ENCODE measurements at regions not wholly inside any gene's neighbourhood (a gene's known extent, or its start where the extent isn't known, plus 50 kb on each side); places are given as distances from the start of the nearest gene placed in this dataset.

DNA sequence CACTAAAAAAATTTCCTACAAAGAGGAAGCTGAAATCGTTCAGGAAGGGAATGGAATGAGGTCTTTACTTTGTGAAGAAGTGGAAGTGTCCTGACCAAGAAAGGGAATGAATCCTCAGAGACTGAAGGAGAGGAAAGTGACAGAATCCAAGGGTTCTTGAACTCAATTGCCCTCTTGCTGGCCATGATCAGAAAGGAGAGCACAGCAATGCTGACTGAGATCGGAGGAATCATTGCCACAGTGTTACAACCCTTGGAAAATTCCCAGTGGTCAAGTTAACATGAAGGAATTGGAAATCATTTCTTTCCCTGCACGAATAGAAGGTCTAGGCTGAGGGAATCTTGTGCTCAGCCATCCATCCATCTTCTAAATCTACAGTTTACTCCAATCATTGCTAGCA lies 190.0 kb upstream of the NEIL3 start:
- no peaks in the 10 kb centered on the region for H3F3A ChIP-seq (ENCODE audit: control insufficient read depth, insufficient read depth)
- TF ChIP-seq, protein P1, sequence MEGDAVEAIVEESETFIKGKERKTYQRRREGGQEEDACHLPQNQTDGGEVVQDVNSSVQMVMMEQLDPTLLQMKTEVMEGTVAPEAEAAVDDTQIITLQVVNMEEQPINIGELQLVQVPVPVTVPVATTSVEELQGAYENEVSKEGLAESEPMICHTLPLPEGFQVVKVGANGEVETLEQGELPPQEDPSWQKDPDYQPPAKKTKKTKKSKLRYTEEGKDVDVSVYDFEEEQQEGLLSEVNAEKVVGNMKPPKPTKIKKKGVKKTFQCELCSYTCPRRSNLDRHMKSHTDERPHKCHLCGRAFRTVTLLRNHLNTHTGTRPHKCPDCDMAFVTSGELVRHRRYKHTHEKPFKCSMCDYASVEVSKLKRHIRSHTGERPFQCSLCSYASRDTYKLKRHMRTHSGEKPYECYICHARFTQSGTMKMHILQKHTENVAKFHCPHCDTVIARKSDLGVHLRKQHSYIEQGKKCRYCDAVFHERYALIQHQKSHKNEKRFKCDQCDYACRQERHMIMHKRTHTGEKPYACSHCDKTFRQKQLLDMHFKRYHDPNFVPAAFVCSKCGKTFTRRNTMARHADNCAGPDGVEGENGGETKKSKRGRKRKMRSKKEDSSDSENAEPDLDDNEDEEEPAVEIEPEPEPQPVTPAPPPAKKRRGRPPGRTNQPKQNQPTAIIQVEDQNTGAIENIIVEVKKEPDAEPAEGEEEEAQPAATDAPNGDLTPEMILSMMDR (IDR thresholded peaks at IDR 0.05; ENCODE audit: low read depth, low read length, poor library complexity, severe bottlenecking), result no peak
- no peak for TF ChIP-seq EZH2phosphoT487 (IDR thresholded peaks at IDR 0.05; ENCODE audit: borderline replicate concordance, low read length)
- no peak overlapping the region for H3K27ac ChIP-seq (ENCODE audit: low read depth, low read length)
- H3K27me3 ChIP-seq (ENCODE audit: control insufficient read depth, low read length), result no peaks in the 10 kb centered on the region
- no peak overlapping the region for H3K4me2 ChIP-seq (ENCODE audit: low read length)
- no peaks in the 10 kb centered on the region for H3K9me2 ChIP-seq (replicated peaks; ENCODE audit: control insufficient read depth, low read length)
- no peaks in the 10 kb centered on the region for H3K4me1 ChIP-seq (ENCODE audit: control insufficient read depth, low read length)
- no peaks in the 10 kb centered on the region for H3K79me2 ChIP-seq (ENCODE audit: control insufficient read depth, low read length)
- H3K4me3 ChIP-seq (ENCODE audit: low read length), result no peak overlapping the region
- H3K36me3 ChIP-seq (ENCODE audit: control insufficient read depth, low read length), result no peaks in the 10 kb centered on the region
- no peaks in the 10 kb centered on the region for H3K9me3 ChIP-seq (ENCODE audit: control insufficient read depth, insufficient read depth, low read length)
- no peaks in the 10 kb centered on the region for H4K20me1 ChIP-seq (ENCODE audit: control insufficient read depth, insufficient read depth, low read depth, low read length)

DNA sequence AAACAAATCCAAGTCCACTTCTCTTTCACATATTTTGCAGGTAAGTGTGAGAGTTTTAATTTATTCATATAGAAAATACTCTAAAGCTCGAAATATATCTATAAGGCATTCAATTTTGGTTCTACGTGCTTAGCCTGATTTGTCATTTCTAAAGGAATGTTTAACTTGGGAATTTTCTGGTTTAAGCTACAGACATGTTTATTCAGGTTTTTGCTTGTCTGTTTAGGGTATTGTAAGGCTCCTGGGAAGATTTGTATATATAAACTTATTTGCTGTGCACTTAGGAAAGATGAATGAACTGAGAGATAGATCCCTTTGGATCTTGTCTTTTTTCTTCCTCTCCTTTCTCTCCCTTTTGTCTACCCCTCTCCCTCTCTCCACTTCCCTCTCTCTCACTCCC lies 185.9 kb upstream of the NEIL3 start:
- no peak overlapping the region for H3K4me2 ChIP-seq (ENCODE audit: low read length)
- TF ChIP-seq, protein P1 (IDR thresholded peaks at IDR 0.05; ENCODE audit: low read depth, low read length, poor library complexity, severe bottlenecking), result no peak
- no peak for TF ChIP-seq EZH2phosphoT487 (IDR thresholded peaks at IDR 0.05; ENCODE audit: borderline replicate concordance, low read length)
- no peaks in the 10 kb centered on the region for H3K27me3 ChIP-seq (ENCODE audit: control insufficient read depth, low read length)
- no peaks in the 10 kb centered on the region for H3K36me3 ChIP-seq (ENCODE audit: control insufficient read depth, low read length)
- H3K4me1 ChIP-seq (ENCODE audit: control insufficient read depth, low read length), result peaks cover 13% of the 10 kb centered on the region
- H3K4me3 ChIP-seq (ENCODE audit: low read length), result no peak overlapping the region
- no peaks in the 10 kb centered on the region for H3F3A ChIP-seq (ENCODE audit: control insufficient read depth, insufficient read depth)
- H3K9me2 ChIP-seq (replicated peaks; ENCODE audit: control insufficient read depth, low read length), result no peaks in the 10 kb centered on the region
- no peaks in the 10 kb centered on the region for H3K79me2 ChIP-seq (ENCODE audit: control insufficient read depth, low read length)
- no peaks in the 10 kb centered on the region for H4K20me1 ChIP-seq (ENCODE audit: control insufficient read depth, insufficient read depth, low read depth, low read length)
- H3K27ac ChIP-seq (ENCODE audit: low read depth, low read length), result no peak overlapping the region
- H3K9me3 ChIP-seq (ENCODE audit: control insufficient read depth, insufficient read depth, low read length), result no peaks in the 10 kb centered on the region

DNA sequence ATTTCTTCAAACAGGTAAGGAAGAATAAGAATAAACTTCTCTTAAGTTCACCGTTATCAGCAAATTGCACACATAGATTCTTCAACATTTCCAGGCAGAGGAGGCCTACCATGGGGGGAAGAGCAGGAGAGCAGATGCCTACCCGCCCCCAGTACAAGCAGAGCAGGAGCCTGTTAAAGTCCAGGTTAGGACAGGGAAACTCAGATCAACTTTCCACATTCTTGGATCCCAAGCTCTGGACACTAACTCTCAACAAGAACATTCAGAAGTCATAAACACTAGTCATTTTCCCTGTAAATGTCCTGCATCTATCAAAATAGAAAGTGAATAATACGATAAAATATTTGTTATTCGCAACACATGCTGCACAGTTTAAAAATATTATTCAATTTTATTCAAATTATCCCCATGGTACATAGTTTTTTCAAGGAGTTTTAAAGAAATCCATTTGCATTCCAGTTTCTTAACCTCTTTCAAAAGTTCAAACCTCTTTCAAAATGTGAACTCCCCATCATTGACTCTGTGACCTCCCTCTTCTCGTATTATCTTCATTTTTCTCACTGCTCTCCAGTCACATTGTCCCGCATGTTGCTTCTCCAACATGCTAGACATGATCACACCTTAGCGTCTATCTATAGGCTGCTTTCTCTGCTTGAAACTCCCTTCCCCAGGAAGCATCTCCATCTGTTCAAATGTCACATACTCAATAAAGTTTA lies 185.2 kb upstream of the NEIL3 start:
- no peaks in the 10 kb centered on the region for H3K27me3 ChIP-seq (ENCODE audit: control insufficient read depth, low read length)

More for the DNA sequence above, 185.2 kb upstream of the NEIL3 start:
- H3K4me3 ChIP-seq (ENCODE audit: low read length), result no peak overlapping the region
- H3K9me3 ChIP-seq (ENCODE audit: control insufficient read depth, insufficient read depth, low read length), result no peaks in the 10 kb centered on the region
- H3K9me2 ChIP-seq (replicated peaks; ENCODE audit: control insufficient read depth, low read length), result no peaks in the 10 kb centered on the region
- H3K4me2 ChIP-seq (ENCODE audit: low read length), result no peak overlapping the region
- H4K20me1 ChIP-seq (ENCODE audit: control insufficient read depth, insufficient read depth, low read depth, low read length), result no peaks in the 10 kb centered on the region
- no peak for TF ChIP-seq EZH2phosphoT487 (IDR thresholded peaks at IDR 0.05; ENCODE audit: borderline replicate concordance, low read length)
- TF ChIP-seq, protein P1 (IDR thresholded peaks at IDR 0.05; ENCODE audit: low read depth, low read length, poor library complexity, severe bottlenecking), result no peak
- H3K79me2 ChIP-seq (ENCODE audit: control insufficient read depth, low read length), result no peaks in the 10 kb centered on the region
- H3F3A ChIP-seq (ENCODE audit: control insufficient read depth, insufficient read depth), result no peaks in the 10 kb centered on the region
- no peaks in the 10 kb centered on the region for H3K36me3 ChIP-seq (ENCODE audit: control insufficient read depth, low read length)
- no peak overlapping the region for H3K27ac ChIP-seq (ENCODE audit: low read depth, low read length)
- peaks cover 13% of the 10 kb centered on the region for H3K4me1 ChIP-seq (ENCODE audit: control insufficient read depth, low read length)
